H1 (cell line): ENCODE measurements at regions not wholly inside any gene's neighbourhood (a gene's known extent, or its start where the extent isn't known, plus 50 kb on each side); places are given as distances from the start of the nearest gene placed in this dataset.

Experiments
- CTCF ChIA-PET: fragments of 300-600 bp; sonication (Branson Sonifier 250); formaldehyde crosslinking; loops from one replicate; lab custom pipeline; 2021; ENCODE audit not compliant: partially characterized antibody; lab: Charles Lee
- POLR2A ChIA-PET: fragments of 300-600 bp; sonication (Branson Sonifier 250); formaldehyde crosslinking; loops from one replicate; lab custom pipeline; 2021; ENCODE audit warnings: inconsistent platforms; ENCODE audit not compliant: partially characterized antibody; lab: Charles Lee
- DNase-seq, 2 experiments: peaks; one replicate each; pipeline versions ENCODE4 v3.0.0 to v3.0.0-alpha.2; 2010 to 2022; ENCODE audit warnings: low spot score in 2 of 2, low read depth in 1 of 2, mixed read lengths in 1 of 2
- FAIRE-seq: peaks from 2 replicates; lab custom pipeline; 2011; peaks lifted over from hg19 to GRCh38; lab: Jason Lieb, UNC
- H2AFZ ChIP-seq: 2 replicates; pipeline ENCODE4 v1.8.1; 2012; ENCODE audit warnings: low read length, inconsistent platforms
- H2AK5ac ChIP-seq: 2 replicates; pipeline ENCODE4 v1.6.1; 2013; ENCODE audit warnings: low read depth, low read length
- H2BK120ac ChIP-seq: replicated peaks from 2 replicates; pipeline ENCODE3; 2013; ENCODE audit warnings: low read depth, low read length, inconsistent platforms
- H2BK12ac ChIP-seq: 2 replicates; pipeline ENCODE4 v1.6.1; 2013; ENCODE audit warnings: low read depth, low read length
- H2BK15ac ChIP-seq: 2 replicates; pipeline ENCODE4 v1.6.1; 2013; ENCODE audit warnings: low read length
- H2BK20ac ChIP-seq: 2 replicates; pipeline ENCODE4 v1.6.1; 2013; ENCODE audit warnings: low read length
- H2BK5ac ChIP-seq: 2 replicates; pipeline ENCODE4 v1.6.1; 2013; ENCODE audit warnings: low read depth, low read length
- H3K14ac ChIP-seq: 2 replicates; pipeline ENCODE4 v1.6.1; 2013; ENCODE audit warnings: inconsistent platforms; ENCODE audit not compliant: insufficient read length
- H3K18ac ChIP-seq: 2 replicates; pipeline ENCODE4 v1.6.1; 2013; ENCODE audit warnings: low read length; ENCODE audit errors: extremely low read depth
- H3K23ac ChIP-seq: 2 replicates; pipeline ENCODE4 v1.6.1; 2013; ENCODE audit warnings: inconsistent platforms; ENCODE audit not compliant: insufficient read length
- H3K23me2 ChIP-seq: 2 replicates; pipeline ENCODE4 v1.6.1; 2013; ENCODE audit warnings: low read depth, low read length
- H3K27ac ChIP-seq: 2 replicates; pipeline ENCODE4 v1.6.1; 2011; ENCODE audit warnings: low read depth, low read length, inconsistent platforms
- H3K27me3 ChIP-seq, 4 experiments: replicated peaks in 1 of 4; 1 replicate in 1 of 4; 2 replicates in 3 of 4; pipeline versions ENCODE4 v1.6.1 to v1.8.1; 2011 to 2013; ENCODE audit warnings: low read length in 3 of 4, mild to moderate bottlenecking in 3 of 4, inconsistent platforms in 2 of 4, mixed read lengths in 2 of 4, moderate library complexity in 1 of 4; ENCODE audit not compliant: control insufficient read depth in 3 of 4, insufficient read depth in 3 of 4; ENCODE audit errors: extremely low read depth in 1 of 4
- H3K36me3 ChIP-seq, 4 experiments: 2 replicates each; pipeline versions ENCODE4 v1.6.1 to v1.8.1; 2011 to 2013; ENCODE audit warnings: mild to moderate bottlenecking in 4 of 4, low read length in 3 of 4, moderate library complexity in 2 of 4, control low read depth in 1 of 4, inconsistent platforms in 1 of 4; ENCODE audit not compliant: insufficient read depth in 4 of 4, control insufficient read depth in 2 of 4
- H3K4ac ChIP-seq: replicated peaks from 2 replicates; pipeline ENCODE3; 2013; ENCODE audit warnings: low read length, low read depth, mixed read lengths, inconsistent platforms; ENCODE audit not compliant: insufficient read length
- H3K4me1 ChIP-seq, 4 experiments: replicated peaks in 1 of 4; 1 replicate in 1 of 4; 2 replicates in 3 of 4; pipeline versions ENCODE4 v1.6.1 to v1.8.1; 2011 to 2013; ENCODE audit warnings: low read length in 3 of 4, inconsistent platforms in 2 of 4, mixed read lengths in 1 of 4; ENCODE audit not compliant: insufficient read depth in 4 of 4, control insufficient read depth in 3 of 4
- H3K4me2 ChIP-seq, 2 experiments: 2 replicates each; pipeline versions ENCODE4 v1.6.1 to v1.8.1; 2011 to 2013; ENCODE audit warnings: low read depth in 2 of 2, low read length in 2 of 2, control low read depth in 1 of 2, inconsistent platforms in 1 of 2, mild to moderate bottlenecking in 1 of 2; ENCODE audit not compliant: insufficient read depth in 1 of 2
- H3K4me3 ChIP-seq, 4 experiments: fragments of 200-600, 300-600 bp in 1 of 4; sonication (generic), shearing (Covaris generic), sonication (Bioruptor Twin) in 1 of 4; 2 replicates each; pipeline versions ENCODE4 v1.5.1 to v1.8.1; 2011 to 2016; ENCODE audit warnings: low read length in 4 of 4, low read depth in 3 of 4, control low read depth in 2 of 4, inconsistent platforms in 2 of 4, mild to moderate bottlenecking in 2 of 4, mixed read lengths in 1 of 4, moderate library complexity in 1 of 4; ENCODE audit not compliant: insufficient read depth in 2 of 4; ENCODE audit errors: extremely low read depth in 1 of 4
- H3K56ac ChIP-seq: replicated peaks from 2 replicates; pipeline ENCODE3; 2013; ENCODE audit warnings: low read depth, mild to moderate bottlenecking, mixed read lengths, low read length, inconsistent platforms; ENCODE audit not compliant: insufficient read length
- H3K79me1 ChIP-seq: 2 replicates; pipeline ENCODE4 v1.6.1; 2013; ENCODE audit warnings: low read depth, low read length, control low read depth
- H3K79me2 ChIP-seq, 2 experiments: 2 replicates each; pipeline versions ENCODE4 v1.6.1 to v1.8.1; 2012 to 2013; ENCODE audit warnings: low read length in 2 of 2, mild to moderate bottlenecking in 2 of 2, inconsistent platforms in 1 of 2; ENCODE audit not compliant: insufficient read depth in 2 of 2, control insufficient read depth in 1 of 2
- H3K9ac ChIP-seq, 4 experiments: replicated peaks in 1 of 4; 1 replicate in 1 of 4; 2 replicates in 3 of 4; pipeline versions ENCODE4 v1.6.1 to v1.8.1; 2011 to 2013; ENCODE audit warnings: low read depth in 3 of 4, low read length in 3 of 4, control low read depth in 2 of 4, mild to moderate bottlenecking in 2 of 4, moderate library complexity in 2 of 4, inconsistent platforms in 1 of 4; ENCODE audit errors: extremely low read depth in 1 of 4
- H3K9me3 ChIP-seq, 2 experiments: 2 replicates each; pipeline versions ENCODE4 v1.6.1 to v1.8.1; 2012 to 2013; ENCODE audit warnings: mild to moderate bottlenecking in 2 of 2, moderate library complexity in 2 of 2, control low read depth in 1 of 2, inconsistent platforms in 1 of 2, low read depth in 1 of 2, low read length in 1 of 2, mixed read lengths in 1 of 2; ENCODE audit not compliant: insufficient read depth in 2 of 2
- H4K20me1 ChIP-seq, 2 experiments: replicated peaks in 1 of 2; 2 replicates each; pipeline versions ENCODE3 to v1.8.1; 2011 to 2013; ENCODE audit warnings: inconsistent platforms in 2 of 2, low read length in 2 of 2, mild to moderate bottlenecking in 1 of 2; ENCODE audit not compliant: insufficient read depth in 2 of 2, control insufficient read depth in 1 of 2
- H4K5ac ChIP-seq: 2 replicates; pipeline ENCODE4 v1.6.1; 2013; ENCODE audit warnings: low read length, low read depth, mixed read lengths, inconsistent platforms; ENCODE audit not compliant: insufficient read length
- H4K8ac ChIP-seq: 2 replicates; pipeline ENCODE4 v1.8.0; 2013; ENCODE audit warnings: mild to moderate bottlenecking, moderate library complexity, low read length, inconsistent platforms; ENCODE audit not compliant: insufficient read depth; ENCODE audit errors: extremely low read depth
- H4K91ac ChIP-seq: replicated peaks from 2 replicates; pipeline ENCODE3; 2013; ENCODE audit warnings: low read length, mixed read lengths, inconsistent platforms; ENCODE audit not compliant: insufficient read length
- MAX ChIP-seq: IDR thresholded peaks from 2 replicates; pipeline ENCODE4 v1.6.1; 2012; ENCODE audit warnings: inconsistent platforms
- WGBS, 2 experiments: shearing (Covaris generic) in 1 of 2; methylation state at CpG; one replicate each; pipeline versions ENCODE4 v1.1.6 to v1.1.7; 2013 to 2015; ENCODE audit warnings: low lambda C conversion rate in 2 of 2, mixed read lengths in 2 of 2, inconsistent platforms in 1 of 2, low coverage in 1 of 2, missing lambda C conversion rate in 1 of 2; ENCODE audit not compliant: insufficient replicate concordance in 2 of 2, insufficient coverage in 1 of 2, insufficient read length in 1 of 2; ENCODE audit errors: extremely low coverage in 1 of 2, missing lambda C conversion rate in 1 of 2; 5-methylcytosine and 5-hydroxymethylcytosine counted together

- H3K4me1 ChIP-seq: peaks cover 0 to 4% (median 2%) of the 10 kb centered on the region in 4 experiments; a peak in 3 of 7 replicates
- H3K79me2 ChIP-seq: no peaks in the 10 kb centered on the region
- peaks cover 0 to 2% of the 10 kb centered on the region in 2 experiments for H4K20me1 ChIP-seq
- H3K23me2 ChIP-seq: no peaks in the 10 kb centered on the region
- POLR2A ChIA-PET: no interaction called here
- no peak overlapping the region for H3K14ac ChIP-seq
- no peak for DNase-seq
- H3K4me3 ChIP-seq: no peak overlapping the region
- H2AFZ ChIP-seq: no peak overlapping the region
- H3K4ac ChIP-seq: no peak overlapping the region
- TF ChIP-seq MAX: no peak
- CTCF ChIA-PET: no interaction called here
- no peak overlapping the region for H4K5ac ChIP-seq
- no peak overlapping the region for H3K18ac ChIP-seq
- no peak for FAIRE-seq
- no peak overlapping the region for H2AK5ac ChIP-seq
- no peaks in the 10 kb centered on the region for H3K79me1 ChIP-seq
- no peaks in the 10 kb centered on the region for H3K36me3 ChIP-seq
- H3K9me3 ChIP-seq: no peaks in the 10 kb centered on the region; a peak in 1 of 4 replicates
- H2BK20ac ChIP-seq: no peak overlapping the region
- 86% methylated on average over 7 of the region's 7 CpGs; no CpG with 5 or more reads in 1 of the 2 experiments for WGBS, 2 experiments
- no peak overlapping the region for H2BK120ac ChIP-seq
- no peak overlapping the region for H3K27ac ChIP-seq
- H2BK15ac ChIP-seq: no peak overlapping the region
- H3K9ac ChIP-seq: no peak overlapping the region
- no peak overlapping the region for H2BK5ac ChIP-seq
- H3K56ac ChIP-seq: no peak overlapping the region
- H4K8ac ChIP-seq: no peak overlapping the region
- H3K23ac ChIP-seq: no peak overlapping the region
- no peak overlapping the region for H2BK12ac ChIP-seq
- no peak overlapping the region for H4K91ac ChIP-seq
- no peaks in the 10 kb centered on the region for H3K27me3 ChIP-seq
- H3K4me2 ChIP-seq: no peak overlapping the region
These were observed 489.7 kb downstream of the QKI start for GRCh38 chr6:163904186-163904585.
